Hematopoietic multipotent progenitor cell treated with erythropoietin and hydrocortisone succinate and interleukin-3 and kit ligand, for 4 days (in vitro differentiated cells): ENCODE measurements at regions not wholly inside any gene's neighbourhood (a gene's known extent, or its start where the extent isn't known, plus 50 kb on each side); places are given as distances from the start of the nearest gene placed in this dataset.
A peak's percentile ranks its signal among the peaks of the same experiment; 100 is the strongest.
"Not testable (repeated sequence)": the region's sequence is repeated elsewhere in the genome, so short reads cannot be mapped to it uniquely, and the experiment has no call there.

Source experiments
- DNase-seq: peaks from one replicate; pipeline ENCODE4 v3.0.0-alpha.2; 2015

GRCh38 chr10:27344568-27345454, 104.2 kb upstream of the ACBD5 start:
- DNase-seq = no peak

GRCh38 chr10:27341001-27341400, 100.4 kb upstream of the ACBD5 start:
- DNase-seq = no peak

GRCh38 chr10:27335246-27335645, 94.6 kb upstream of the ACBD5 start:
- not testable (repeated sequence) for DNase-seq

- no peak for DNase-seq
Measured at GRCh38 chr10:27330074-27330473, 89.5 kb upstream of the ACBD5 start.

- DNase-seq = no peak
Measured at GRCh38 chr10:27328946-27329345, 88.3 kb upstream of the ACBD5 start.

GRCh38 chr10:27326748-27327147, 86.2 kb upstream of the ACBD5 start:
- DNase-seq = not testable (repeated sequence)

- DNase-seq = peak; percentile 71
Measured at GRCh38 chr10:27319752-27320431, 79.3 kb upstream of the ACBD5 start.

GRCh38 chr10:27319139-27319538, 78.5 kb upstream of the ACBD5 start:
- not testable (repeated sequence) for DNase-seq

- DNase-seq = not testable (repeated sequence)
Measured at GRCh38 chr10:27315082-27315481, 74.5 kb upstream of the ACBD5 start.

GRCh38 chr10:27313586-27313985, 73.0 kb upstream of the ACBD5 start:
- not testable (repeated sequence) for DNase-seq

GRCh38 chr10:27312854-27313253, 72.3 kb upstream of the ACBD5 start:
- DNase-seq = no peak

GRCh38 chr10:27311809-27312208, 71.2 kb upstream of the ACBD5 start:
- not testable (repeated sequence) for DNase-seq

GRCh38 chr10:27298522-27298850, 57.9 kb upstream of the ACBD5 start:
- peak; percentile 22 for DNase-seq

GRCh38 chr10:27297844-27298521, 57.4 kb upstream of the ACBD5 start:
- DNase-seq = peak; percentile 19

GRCh38 chr10:27296285-27296684, 55.7 kb upstream of the ACBD5 start:
- not testable (repeated sequence) for DNase-seq

- not testable (repeated sequence) for DNase-seq
Measured at GRCh38 chr10:27291253-27291895, 50.8 kb upstream of the ACBD5 start.
